ENCODE measurements at regions not wholly inside any gene's neighbourhood (a gene's known extent, or its start where the extent isn't known, plus 50 kb on each side); places are given as distances from the start of the nearest gene placed in this dataset.

DNA sequence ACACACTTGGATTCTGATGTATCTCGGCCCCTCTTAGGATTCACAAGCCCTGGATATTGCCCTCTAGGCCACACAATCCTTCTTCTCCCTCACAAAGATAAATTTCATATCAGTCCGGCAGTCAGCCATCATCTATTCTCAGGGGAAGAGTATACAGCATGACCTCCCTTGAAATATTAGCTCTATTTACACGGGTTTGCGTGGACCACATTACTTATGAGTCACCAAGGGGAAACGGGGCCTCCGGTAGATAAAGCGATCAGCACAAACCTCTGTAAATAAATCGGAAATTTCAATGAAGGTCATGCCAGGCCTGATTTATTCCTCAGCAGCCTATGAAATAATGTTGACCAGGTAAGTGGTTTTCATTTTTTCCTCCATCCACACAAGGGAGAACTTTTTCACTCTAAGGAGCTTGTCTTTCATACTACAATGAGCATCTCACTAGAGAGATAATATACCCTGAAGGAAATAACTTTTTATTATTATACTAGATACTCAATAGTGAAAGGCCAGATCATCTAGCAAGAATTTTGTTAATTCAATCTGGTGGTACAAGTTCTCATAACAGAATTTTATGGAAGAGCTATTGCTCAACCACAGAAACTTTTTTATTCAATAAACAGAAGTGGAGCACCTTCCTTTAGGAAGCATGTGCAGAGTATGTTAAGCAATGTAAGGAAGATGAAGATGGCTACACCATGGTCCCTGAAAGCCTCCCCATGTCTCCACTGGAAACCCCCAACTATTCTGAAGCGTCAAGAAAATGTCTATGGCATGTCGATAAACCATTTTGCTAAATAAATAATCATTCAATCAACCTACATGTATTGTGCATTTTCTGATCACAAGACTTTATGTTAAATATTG is 125.2 kb upstream of the PIK3C3 start:
- Histone ChIP-seq H3K9me3 (ENCODE audit: control insufficient read depth, insufficient read depth, low read length) (no peaks in the 10 kb centered on the region), H3K27ac (ENCODE audit: low read depth, low read length) (no peak overlapping the region)

GRCh38 chr18:41828137-41828536 is 126.9 kb upstream of the PIK3C3 start:
- Histone ChIP-seq H3K9me3 (ENCODE audit: control insufficient read depth, insufficient read depth, low read length) (no peaks in the 10 kb centered on the region), H3F3A (ENCODE audit: control insufficient read depth, insufficient read depth) (no peaks in the 10 kb centered on the region), H3K4me1 (ENCODE audit: control insufficient read depth, low read length) (no peaks in the 10 kb centered on the region), H3K4me3 (ENCODE audit: low read length) (no peak overlapping the region), H3K9me2 (replicated peaks; ENCODE audit: control insufficient read depth, low read length) (no peaks in the 10 kb centered on the region), H3K27me3 (ENCODE audit: control insufficient read depth, low read length) (no peaks in the 10 kb centered on the region), H3K27ac (ENCODE audit: low read depth, low read length) (no peak overlapping the region), H3K4me2 (ENCODE audit: low read length) (no peak overlapping the region), H3K79me2 (ENCODE audit: control insufficient read depth, low read length) (no peaks in the 10 kb centered on the region), H4K20me1 (ENCODE audit: control insufficient read depth, insufficient read depth, low read depth, low read length) (no peaks in the 10 kb centered on the region), H3K36me3 (ENCODE audit: control insufficient read depth, low read length) (no peaks in the 10 kb centered on the region)
- TF ChIP-seq, protein P1, sequence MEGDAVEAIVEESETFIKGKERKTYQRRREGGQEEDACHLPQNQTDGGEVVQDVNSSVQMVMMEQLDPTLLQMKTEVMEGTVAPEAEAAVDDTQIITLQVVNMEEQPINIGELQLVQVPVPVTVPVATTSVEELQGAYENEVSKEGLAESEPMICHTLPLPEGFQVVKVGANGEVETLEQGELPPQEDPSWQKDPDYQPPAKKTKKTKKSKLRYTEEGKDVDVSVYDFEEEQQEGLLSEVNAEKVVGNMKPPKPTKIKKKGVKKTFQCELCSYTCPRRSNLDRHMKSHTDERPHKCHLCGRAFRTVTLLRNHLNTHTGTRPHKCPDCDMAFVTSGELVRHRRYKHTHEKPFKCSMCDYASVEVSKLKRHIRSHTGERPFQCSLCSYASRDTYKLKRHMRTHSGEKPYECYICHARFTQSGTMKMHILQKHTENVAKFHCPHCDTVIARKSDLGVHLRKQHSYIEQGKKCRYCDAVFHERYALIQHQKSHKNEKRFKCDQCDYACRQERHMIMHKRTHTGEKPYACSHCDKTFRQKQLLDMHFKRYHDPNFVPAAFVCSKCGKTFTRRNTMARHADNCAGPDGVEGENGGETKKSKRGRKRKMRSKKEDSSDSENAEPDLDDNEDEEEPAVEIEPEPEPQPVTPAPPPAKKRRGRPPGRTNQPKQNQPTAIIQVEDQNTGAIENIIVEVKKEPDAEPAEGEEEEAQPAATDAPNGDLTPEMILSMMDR (IDR thresholded peaks at IDR 0.05; ENCODE audit: low read depth, low read length, poor library complexity, severe bottlenecking) = no peak

More for the DNA sequence above, 125.2 kb upstream of the PIK3C3 start:
- Histone ChIP-seq H3K4me2 (ENCODE audit: low read length) (no peak overlapping the region), H3K4me3 (ENCODE audit: low read length) (no peak overlapping the region), H4K20me1 (ENCODE audit: control insufficient read depth, insufficient read depth, low read depth, low read length) (no peaks in the 10 kb centered on the region), H3F3A (ENCODE audit: control insufficient read depth, insufficient read depth) (no peaks in the 10 kb centered on the region), H3K9me2 (replicated peaks; ENCODE audit: control insufficient read depth, low read length) (no peaks in the 10 kb centered on the region), H3K79me2 (ENCODE audit: control insufficient read depth, low read length) (no peaks in the 10 kb centered on the region), H3K4me1 (ENCODE audit: control insufficient read depth, low read length) (no peaks in the 10 kb centered on the region), H3K27me3 (ENCODE audit: control insufficient read depth, low read length) (no peaks in the 10 kb centered on the region), H3K36me3 (ENCODE audit: control insufficient read depth, low read length) (no peaks in the 10 kb centered on the region)
- TF ChIP-seq EZH2phosphoT487 (IDR thresholded peaks at IDR 0.05; ENCODE audit: borderline replicate concordance, low read length) = no peak
- TF ChIP-seq, protein P1 (IDR thresholded peaks at IDR 0.05; ENCODE audit: low read depth, low read length, poor library complexity, severe bottlenecking) = no peak

DNA sequence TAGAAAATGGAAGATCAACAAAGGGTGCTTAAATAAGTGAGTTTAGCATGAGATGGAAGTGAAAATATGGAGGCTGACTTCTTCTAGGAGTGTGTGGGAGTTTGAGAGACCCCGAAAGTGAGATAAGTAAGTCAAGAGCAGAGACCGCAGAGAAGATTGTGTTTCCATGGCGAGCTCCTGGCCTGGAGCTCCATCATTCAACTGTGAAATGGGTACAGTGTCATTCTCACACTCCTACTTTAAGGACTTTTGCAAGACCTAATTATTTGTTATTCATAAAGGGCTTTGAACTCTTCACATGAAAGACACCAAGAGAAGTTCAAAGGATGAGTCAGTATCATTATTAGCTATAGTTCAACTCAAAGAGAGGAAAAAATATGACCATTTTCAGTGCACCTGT is 134.2 kb upstream of the PIK3C3 start:
- Histone ChIP-seq H3F3A (ENCODE audit: control insufficient read depth, insufficient read depth) (no peaks in the 10 kb centered on the region), H3K4me2 (ENCODE audit: low read length) (no peak overlapping the region), H3K9me3 (ENCODE audit: control insufficient read depth, insufficient read depth, low read length) (no peaks in the 10 kb centered on the region), H3K36me3 (ENCODE audit: control insufficient read depth, low read length) (no peaks in the 10 kb centered on the region), H3K27me3 (ENCODE audit: control insufficient read depth, low read length) (no peaks in the 10 kb centered on the region), H3K9me2 (replicated peaks; ENCODE audit: control insufficient read depth, low read length) (no peaks in the 10 kb centered on the region), H4K20me1 (ENCODE audit: control insufficient read depth, insufficient read depth, low read depth, low read length) (no peaks in the 10 kb centered on the region), H3K79me2 (ENCODE audit: control insufficient read depth, low read length) (no peaks in the 10 kb centered on the region), H3K4me3 (ENCODE audit: low read length) (no peak overlapping the region), H3K27ac (ENCODE audit: low read depth, low read length) (no peak overlapping the region), H3K4me1 (ENCODE audit: control insufficient read depth, low read length) (no peaks in the 10 kb centered on the region)
- TF ChIP-seq, protein P1 (IDR thresholded peaks at IDR 0.05; ENCODE audit: low read depth, low read length, poor library complexity, severe bottlenecking) = no peak
- TF ChIP-seq EZH2phosphoT487 (IDR thresholded peaks at IDR 0.05; ENCODE audit: borderline replicate concordance, low read length) = no peak

All from DOHH2 (cell line).